ENCODE measurements at regions not wholly inside any gene's neighbourhood (a gene's known extent, or its start where the extent isn't known, plus 50 kb on each side); places are given as distances from the start of the nearest gene placed in this dataset.

GRCh38 chr1:214976665-214977064 lies 105.9 kb upstream of the KCNK2 start:
- no peak overlapping the region for H3K27ac Mint-ChIP-seq
- ATAC-seq: no peak
- H3K27me3 Mint-ChIP-seq: no peaks in the 10 kb centered on the region
- no peaks in the 10 kb centered on the region for H3K36me3 Mint-ChIP-seq
- no peaks in the 10 kb centered on the region for H3K4me1 Mint-ChIP-seq
- CTCF ChIA-PET: no interaction called here
- H3K9me3 Mint-ChIP-seq (ENCODE audit: low read depth): peaks cover 3% of the 10 kb centered on the region
- no peak overlapping the region for H3K4me3 Mint-ChIP-seq
- DNase-seq: no peak

GRCh38 chr1:214977110-214977509 lies 105.4 kb upstream of the KCNK2 start:
- no peak overlapping the region for H3K4me3 Mint-ChIP-seq
- H3K27ac Mint-ChIP-seq: no peak overlapping the region
- H3K9me3 Mint-ChIP-seq (ENCODE audit: low read depth): peaks cover 3% of the 10 kb centered on the region
- DNase-seq: no peak
- CTCF ChIA-PET: no interaction called here
- H3K4me1 Mint-ChIP-seq: no peaks in the 10 kb centered on the region
- H3K27me3 Mint-ChIP-seq: no peaks in the 10 kb centered on the region
- no peaks in the 10 kb centered on the region for H3K36me3 Mint-ChIP-seq
- ATAC-seq: no peak

GRCh38 chr1:214977700-214978374 lies 104.7 kb upstream of the KCNK2 start:
- CTCF ChIA-PET: no interaction called here
- ATAC-seq (no peak), DNase-seq (no peak)
- no peaks in the 10 kb centered on the region for H3K4me1 Mint-ChIP-seq
- H3K4me3 Mint-ChIP-seq: no peak overlapping the region
- no peak overlapping the region for H3K27ac Mint-ChIP-seq
- no peaks in the 10 kb centered on the region for H3K36me3 Mint-ChIP-seq
- H3K27me3 Mint-ChIP-seq: no peaks in the 10 kb centered on the region
- peaks cover 3% of the 10 kb centered on the region for H3K9me3 Mint-ChIP-seq (ENCODE audit: low read depth)

- no peak overlapping the region for H3K27ac Mint-ChIP-seq
- no peak for ATAC-seq
These were observed 103.3 kb upstream of the KCNK2 start for GRCh38 chr1:214979191-214979590.

GRCh38 chr1:214980921-214981320 lies 101.6 kb upstream of the KCNK2 start:
- no peak overlapping the region for H3K27ac Mint-ChIP-seq
- H3K9me3 Mint-ChIP-seq (ENCODE audit: low read depth): peaks cover 3% of the 10 kb centered on the region

More at GRCh38 chr1:214979191-214979590, 103.3 kb upstream of the KCNK2 start:
- Mint-ChIP-seq H3K27me3 (no peaks in the 10 kb centered on the region), H3K36me3 (no peaks in the 10 kb centered on the region), H3K9me3 (ENCODE audit: low read depth) (peaks cover 3% of the 10 kb centered on the region), H3K4me3 (no peak overlapping the region), H3K4me1 (no peaks in the 10 kb centered on the region)
- DNase-seq: no peak
- CTCF ChIA-PET: no interaction called here

GRCh38 chr1:214983126-214983869 lies 99.2 kb upstream of the KCNK2 start:
- ATAC-seq (no peak), DNase-seq (no peak)
- no peaks in the 10 kb centered on the region for H3K36me3 Mint-ChIP-seq
- H3K4me3 Mint-ChIP-seq: no peak overlapping the region
- no peaks in the 10 kb centered on the region for H3K4me1 Mint-ChIP-seq
- CTCF ChIA-PET: no interaction called here
- H3K27ac Mint-ChIP-seq: no peak overlapping the region
- H3K27me3 Mint-ChIP-seq: no peaks in the 10 kb centered on the region
- H3K9me3 Mint-ChIP-seq (ENCODE audit: low read depth): no peaks in the 10 kb centered on the region

More at GRCh38 chr1:214980921-214981320, 101.6 kb upstream of the KCNK2 start:
- no peak for ATAC-seq
- Mint-ChIP-seq H3K36me3 (no peaks in the 10 kb centered on the region), H3K4me3 (no peak overlapping the region), H3K4me1 (no peaks in the 10 kb centered on the region), H3K27me3 (no peaks in the 10 kb centered on the region)
- no peak for DNase-seq
- CTCF ChIA-PET: no interaction called here

- Mint-ChIP-seq H3K9me3 (ENCODE audit: low read depth) (peaks cover 13% of the 10 kb centered on the region), H3K27me3 (no peaks in the 10 kb centered on the region), H3K27ac (no peak overlapping the region), H3K4me3 (no peak overlapping the region), H3K36me3 (no peaks in the 10 kb centered on the region), H3K4me1 (no peaks in the 10 kb centered on the region)
- DNase-seq: no peak
- ATAC-seq: no peak
- CTCF ChIA-PET: no interaction called here
These were observed 93.2 kb upstream of the KCNK2 start for GRCh38 chr1:214989341-214989740.

- DNase-seq (no peak), ATAC-seq (no peak)
- no peaks in the 10 kb centered on the region for H3K4me1 Mint-ChIP-seq
- no peak overlapping the region for H3K27ac Mint-ChIP-seq
- no peaks in the 10 kb centered on the region for H3K36me3 Mint-ChIP-seq
- peaks cover 13% of the 10 kb centered on the region for H3K9me3 Mint-ChIP-seq (ENCODE audit: low read depth)
- no peak overlapping the region for H3K4me3 Mint-ChIP-seq
- no peaks in the 10 kb centered on the region for H3K27me3 Mint-ChIP-seq
- CTCF ChIA-PET: no interaction called here
These were observed 91.9 kb upstream of the KCNK2 start for GRCh38 chr1:214990619-214991018.

GRCh38 chr1:214991691-214992315 lies 90.7 kb upstream of the KCNK2 start:
- DNase-seq (no peak), ATAC-seq (no peak)
- Mint-ChIP-seq H3K27me3 (no peaks in the 10 kb centered on the region), H3K27ac (no peak overlapping the region), H3K36me3 (no peaks in the 10 kb centered on the region), H3K4me1 (no peaks in the 10 kb centered on the region), H3K4me3 (no peak overlapping the region), H3K9me3 (ENCODE audit: low read depth) (peaks cover 13% of the 10 kb centered on the region)
- CTCF ChIA-PET: no interaction called here

- Mint-ChIP-seq H3K4me3 (no peak overlapping the region), H3K27ac (no peak overlapping the region), H3K36me3 (no peaks in the 10 kb centered on the region), H3K4me1 (no peaks in the 10 kb centered on the region), H3K27me3 (no peaks in the 10 kb centered on the region), H3K9me3 (ENCODE audit: low read depth) (peaks cover 13% of the 10 kb centered on the region)
- no peak for DNase-seq
- no peak for ATAC-seq
- CTCF ChIA-PET: no interaction called here
These were observed 89.1 kb upstream of the KCNK2 start for GRCh38 chr1:214993419-214993818.

GRCh38 chr1:214997685-214998084 lies 84.9 kb upstream of the KCNK2 start:
- no peak overlapping the region for H3K4me3 Mint-ChIP-seq
- no peak for DNase-seq
- H3K27ac Mint-ChIP-seq: no peak overlapping the region
- CTCF ChIA-PET: no interaction called here
- H3K27me3 Mint-ChIP-seq: no peaks in the 10 kb centered on the region
- no peaks in the 10 kb centered on the region for H3K9me3 Mint-ChIP-seq (ENCODE audit: low read depth)
- no peaks in the 10 kb centered on the region for H3K36me3 Mint-ChIP-seq
- ATAC-seq: no peak
- H3K4me1 Mint-ChIP-seq: no peaks in the 10 kb centered on the region

- no peak overlapping the region for H3K27ac Mint-ChIP-seq
- no peak overlapping the region for H3K4me3 Mint-ChIP-seq
- H3K4me1 Mint-ChIP-seq: no peaks in the 10 kb centered on the region
- peaks cover 2% of the 10 kb centered on the region for H3K9me3 Mint-ChIP-seq (ENCODE audit: low read depth)
- ATAC-seq (no peak), DNase-seq (no peak)
- no peaks in the 10 kb centered on the region for H3K36me3 Mint-ChIP-seq
- CTCF ChIA-PET: no interaction called here
- no peaks in the 10 kb centered on the region for H3K27me3 Mint-ChIP-seq
These were observed 81.0 kb upstream of the KCNK2 start for GRCh38 chr1:215001419-215002021.

GRCh38 chr1:215002471-215002870 lies 80.1 kb upstream of the KCNK2 start:
- Mint-ChIP-seq H3K4me3 (no peak overlapping the region), H3K27me3 (no peaks in the 10 kb centered on the region), H3K36me3 (no peaks in the 10 kb centered on the region), H3K27ac (no peak overlapping the region), H3K4me1 (no peaks in the 10 kb centered on the region), H3K9me3 (ENCODE audit: low read depth) (peaks cover 2% of the 10 kb centered on the region)
- CTCF ChIA-PET: no interaction called here
- ATAC-seq (no peak), DNase-seq (no peak)

- CTCF ChIA-PET: no interaction called here
- Mint-ChIP-seq H3K4me1 (no peaks in the 10 kb centered on the region), H3K9me3 (ENCODE audit: low read depth) (peaks cover 2% of the 10 kb centered on the region), H3K36me3 (no peaks in the 10 kb centered on the region), H3K4me3 (no peak overlapping the region), H3K27ac (no peak overlapping the region), H3K27me3 (no peaks in the 10 kb centered on the region)
- DNase-seq (no peak), ATAC-seq (no peak)
These were observed 78.9 kb upstream of the KCNK2 start for GRCh38 chr1:215003686-215004085.
